Coronary artery (tissue), 2 donors: ENCODE measurements at regions not wholly inside any gene's neighbourhood (a gene's known extent, or its start where the extent isn't known, plus 50 kb on each side); places are given as distances from the start of the nearest gene placed in this dataset.

Experiments used
- DNase-seq: peaks from one replicate; pipeline ENCODE4 v3.0.0-alpha.2; 2017; ENCODE audit warnings: low spot score
- H3K27ac ChIP-seq, 2 donors: fragments of 200-600 bp; sonication (generic); one replicate each; pipeline ENCODE4 v1.5.1; 2016 to 2019
- H3K4me3 ChIP-seq: fragments of 200-600 bp; sonication (generic); 2 replicates; pipeline ENCODE4 v1.5.1; 2016; ENCODE audit warnings: mild to moderate bottlenecking, moderate library complexity
- CTCF ChIP-seq: fragments of 200-600 bp; sonication (generic); IDR thresholded peaks from one replicate; pipeline ENCODE4 v1.5.1; 2019; ENCODE audit warnings: antibody characterized with exemption

GRCh38 chr20:6919792-6920468 lies 152.4 kb downstream of the BMP2 start:
- Histone ChIP-seq H3K4me3 (no peak overlapping the region), H3K27ac (no peak overlapping the region)
- TF ChIP-seq CTCF: no peak
- DNase-seq: no peak

- DNase-seq: no peak
- no peak for TF ChIP-seq CTCF
- no peak overlapping the region for H3K4me3 ChIP-seq
- H3K27ac ChIP-seq: no peak overlapping the region
These were observed 153.6 kb downstream of the BMP2 start for GRCh38 chr20:6920991-6921613.

- no peak for TF ChIP-seq CTCF
These were observed 154.4 kb downstream of the BMP2 start for GRCh38 chr20:6921717-6922386.

DNA sequence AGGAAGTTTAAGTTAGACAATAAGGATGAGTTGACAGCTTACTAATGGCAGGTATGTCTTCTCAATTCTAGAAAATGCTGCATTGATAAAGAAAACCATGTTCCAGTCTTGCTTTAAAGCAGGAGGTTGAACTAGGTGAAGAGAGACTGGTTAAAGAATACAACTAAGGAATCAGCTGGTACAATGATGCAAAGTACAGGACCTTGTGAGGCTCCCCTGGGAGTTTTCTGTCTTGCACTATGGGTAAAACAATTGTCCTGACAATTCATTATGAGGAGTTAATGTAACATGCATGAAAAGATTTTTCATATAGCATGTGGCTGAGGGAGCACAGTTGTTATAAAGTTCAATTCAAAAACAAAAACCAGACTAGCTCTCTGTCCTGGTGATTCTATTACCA lies 157.2 kb downstream of the BMP2 start:
- no peak for TF ChIP-seq CTCF
- no peak for DNase-seq
- Histone ChIP-seq H3K27ac (no peak overlapping the region), H3K4me3 (no peak overlapping the region)

More at GRCh38 chr20:6921717-6922386, 154.4 kb downstream of the BMP2 start:
- Histone ChIP-seq H3K27ac (no peak overlapping the region), H3K4me3 (no peak overlapping the region)
- DNase-seq: no peak

- H3K4me3 ChIP-seq: no peak overlapping the region
- no peak overlapping the region for H3K27ac ChIP-seq
- no peak for DNase-seq
- no peak for TF ChIP-seq CTCF
These were observed 158.3 kb downstream of the BMP2 start for GRCh38 chr20:6925744-6926278.

- Histone ChIP-seq H3K4me3 (no peak overlapping the region), H3K27ac (no peak overlapping the region)
- DNase-seq: no peak
- TF ChIP-seq CTCF: no peak
These were observed 172.6 kb downstream of the BMP2 start for GRCh38 chr20:6940048-6940447.
